NCI-H146 (cell line): ENCODE measurements at regions not wholly inside any gene's neighbourhood (a gene's known extent, or its start where the extent isn't known, plus 50 kb on each side); places are given as distances from the start of the nearest gene placed in this dataset.
"Not testable (repeated sequence)": the region's sequence is repeated elsewhere in the genome, so short reads cannot be mapped to it uniquely, and the experiment has no call there.

Experiments
- DNase-seq: peaks from one replicate; lab custom pipeline; 2025; lab: John Stamatoyannopoulos, UW

- no peak for DNase-seq
These were observed 63.1 kb downstream of the MATN1 start for GRCh38 chr1:30660241-30660640.

GRCh38 chr1:30659702-30660101 lies 63.7 kb downstream of the MATN1 start:
- DNase-seq: no peak

GRCh38 chr1:30658375-30658774 lies 65.0 kb downstream of the MATN1 start:
- DNase-seq: not testable (repeated sequence)

- DNase-seq: no peak
These were observed 65.4 kb downstream of the MATN1 start for GRCh38 chr1:30658014-30658336.

GRCh38 chr1:30657131-30658013 lies 66.0 kb downstream of the MATN1 start:
- no peak for DNase-seq

GRCh38 chr1:30656171-30656940 lies 67.0 kb downstream of the MATN1 start:
- DNase-seq: no peak

- no peak for DNase-seq
These were observed 67.7 kb downstream of the MATN1 start for GRCh38 chr1:30655672-30656071.

GRCh38 chr1:30654188-30654587 lies 69.2 kb downstream of the MATN1 start:
- no peak for DNase-seq

- DNase-seq: no peak
These were observed 71.1 kb downstream of the MATN1 start for GRCh38 chr1:30652152-30652841.

GRCh38 chr1:30651395-30651794 lies 72.0 kb downstream of the MATN1 start:
- DNase-seq: not testable (repeated sequence)

GRCh38 chr1:30650968-30651320 lies 72.4 kb downstream of the MATN1 start:
- DNase-seq: no peak

- DNase-seq: no peak
These were observed 73.1 kb downstream of the MATN1 start for GRCh38 chr1:30650038-30650967.

GRCh38 chr1:30649321-30649991 lies 73.9 kb downstream of the MATN1 start:
- no peak for DNase-seq

GRCh38 chr1:30648408-30649000 lies 74.9 kb downstream of the MATN1 start:
- no peak for DNase-seq

- DNase-seq: no peak
These were observed 77.6 kb downstream of the MATN1 start for GRCh38 chr1:30645807-30646206.

- no peak for DNase-seq
These were observed 80.8 kb downstream of the MATN1 start for GRCh38 chr1:30642391-30643120.

- DNase-seq: no peak
These were observed 81.6 kb downstream of the MATN1 start for GRCh38 chr1:30641572-30642353.

GRCh38 chr1:30639881-30640452 lies 83.4 kb downstream of the MATN1 start:
- DNase-seq: no peak

- no peak for DNase-seq
These were observed 84.6 kb downstream of the MATN1 start for GRCh38 chr1:30638811-30639210.
